DND-41 (cell line): ENCODE measurements at regions not wholly inside any gene's neighbourhood (a gene's known extent, or its start where the extent isn't known, plus 50 kb on each side); places are given as distances from the start of the nearest gene placed in this dataset.

Source experiments
- CTCF ChIP-seq: IDR thresholded peaks from 2 replicates; pipeline ENCODE4 v1.5.1; 2012; ENCODE audit warnings: borderline replicate concordance, low read length, moderate library complexity, mild to moderate bottlenecking; ENCODE audit not compliant: poor library complexity, severe bottlenecking; ENCODE audit errors: extremely low read depth
- EZH2 ChIP-seq: IDR thresholded peaks from 3 replicates; pipeline ENCODE4 v1.6.1; 2012; ENCODE audit warnings: borderline replicate concordance, low read depth, mild to moderate bottlenecking, moderate library complexity, low read length, inconsistent platforms; ENCODE audit not compliant: severe bottlenecking

GRCh38 chr7:156069891-156070290 lies 257.6 kb upstream of the SHH start:
- TF ChIP-seq CTCF (no peak), EZH2 (no peak)
